IMR-90 (cell line): ENCODE measurements at regions not wholly inside any gene's neighbourhood (a gene's known extent, or its start where the extent isn't known, plus 50 kb on each side); places are given as distances from the start of the nearest gene placed in this dataset.

ENCODE experiments used
- ATAC-seq: fragments of 200-7000 bp; cut with Tn5 transposase; 2 replicates; pipeline ENCODE4 v1.9.1; 2020; ENCODE audit warnings: low read depth, mild to moderate bottlenecking, moderate library complexity
- BruUV-seq: library from RNA; stranded (reverse); fragments of 400-500 nt; replicated peaks from 2 replicates; lab custom pipeline; 2021; lab: Mats Ljungman, UMichigan
- CTCF ChIA-PET: fragments of 300-600 bp; formaldehyde crosslinking; extraction: SDS; loops from one replicate; lab custom pipeline; 2021; ENCODE audit warnings: antibody characterized with exemption; lab: Yijun Ruan, JAX
- POLR2A ChIA-PET: fragments of 300-600 bp; sonication (Branson Sonifier 250); formaldehyde crosslinking; loops from one replicate; lab custom pipeline; 2022; ENCODE audit warnings: antibody characterized with exemption; ENCODE audit not compliant: unreplicated experiment; lab: Charles Lee
- DNase-seq: peaks from one replicate; pipeline ENCODE4 v3.0.0; 2013
- H2AFZ ChIP-seq: replicated peaks from 2 replicates; pipeline ENCODE3; 2013; ENCODE audit warnings: low read length, mild to moderate bottlenecking; ENCODE audit not compliant: poor library complexity
- H2AK5ac ChIP-seq: 2 replicates; pipeline ENCODE4 v1.6.1; 2013; ENCODE audit warnings: low read depth, low read length, inconsistent platforms
- H2AK9ac ChIP-seq: replicated peaks from 2 replicates; pipeline ENCODE3; 2013; ENCODE audit warnings: mild to moderate bottlenecking, low read depth, low read length, moderate library complexity; ENCODE audit not compliant: poor library complexity
- H2BK120ac ChIP-seq: 2 replicates; pipeline ENCODE4 v1.6.1; 2013; ENCODE audit warnings: low read depth, low read length, inconsistent platforms
- H2BK15ac ChIP-seq: 3 replicates; pipeline ENCODE4 v1.6.1; 2013; ENCODE audit warnings: low read depth, low read length, inconsistent platforms
- H2BK20ac ChIP-seq: 2 replicates; pipeline ENCODE4 v1.6.1; 2013; ENCODE audit warnings: low read depth, mild to moderate bottlenecking, inconsistent platforms, low read length, moderate library complexity
- H2BK5ac ChIP-seq: 2 replicates; pipeline ENCODE4 v1.6.1; 2013; ENCODE audit warnings: mild to moderate bottlenecking, low read depth, low read length, inconsistent platforms; ENCODE audit not compliant: poor library complexity, severe bottlenecking
- H3K14ac ChIP-seq: replicated peaks from 2 replicates; pipeline ENCODE4 v1.6.1; 2013; ENCODE audit warnings: low read depth, low read length, inconsistent platforms
- H3K18ac ChIP-seq: 2 replicates; pipeline ENCODE4 v1.6.1; 2013; ENCODE audit warnings: low read depth, low read length, control low read depth
- H3K23ac ChIP-seq: 2 replicates; pipeline ENCODE4 v1.6.1; 2013; ENCODE audit warnings: low read depth, low read length, inconsistent platforms
- H3K27ac ChIP-seq: 2 replicates; pipeline ENCODE4 v1.5.1; 2013; ENCODE audit warnings: mild to moderate bottlenecking, control low read depth, low read length; ENCODE audit not compliant: insufficient read depth
- H3K27me3 ChIP-seq: 2 replicates; pipeline ENCODE4 v1.6.1; 2013; ENCODE audit warnings: low read length; ENCODE audit not compliant: control insufficient read depth, insufficient read depth
- H3K36me3 ChIP-seq: 2 replicates; pipeline ENCODE4 v1.6.1; 2013; ENCODE audit warnings: low read length, mixed read lengths; ENCODE audit not compliant: control insufficient read depth, insufficient read depth
- H3K4ac ChIP-seq: 2 replicates; pipeline ENCODE4 v1.6.1; 2013; ENCODE audit warnings: low read depth, low read length, inconsistent platforms
- H3K4me1 ChIP-seq: 2 replicates; pipeline ENCODE4 v1.6.1; 2013; ENCODE audit warnings: low read length, mixed read lengths; ENCODE audit not compliant: control insufficient read depth, insufficient read depth
- H3K4me2 ChIP-seq: 2 replicates; pipeline ENCODE4 v1.6.1; 2013; ENCODE audit warnings: low read depth, mild to moderate bottlenecking, control low read depth, low read length, moderate library complexity
- H3K4me3 ChIP-seq: 2 replicates; pipeline ENCODE4 v1.5.1; 2013; ENCODE audit warnings: low read depth, mild to moderate bottlenecking, control low read depth, low read length, moderate library complexity; ENCODE audit not compliant: insufficient read depth
- H3K56ac ChIP-seq: 2 replicates; pipeline ENCODE4 v1.6.1; 2013; ENCODE audit warnings: low read length, inconsistent platforms; ENCODE audit not compliant: insufficient read depth; ENCODE audit errors: extremely low read depth
- H3K79me1 ChIP-seq, 2 experiments: 2 replicates each; pipeline ENCODE4 v1.6.1; 2013; ENCODE audit warnings: low read length in 2 of 2, inconsistent platforms in 1 of 2, low read depth in 1 of 2
- H3K9ac ChIP-seq: 2 replicates; pipeline ENCODE4 v1.6.1; 2013; ENCODE audit warnings: low read depth, low read length, control low read depth
- H3K9me1 ChIP-seq: 2 replicates; pipeline ENCODE4 v1.6.1; 2013; ENCODE audit warnings: low read length, inconsistent platforms; ENCODE audit not compliant: insufficient read depth
- H3K9me3 ChIP-seq: 2 replicates; pipeline ENCODE4 v1.6.1; 2013; ENCODE audit warnings: low read length; ENCODE audit not compliant: control insufficient read depth, insufficient read depth
- H4K20me1 ChIP-seq: 2 replicates; pipeline ENCODE4 v1.6.1; 2013; ENCODE audit warnings: low read length, inconsistent platforms; ENCODE audit not compliant: insufficient read depth
- H4K5ac ChIP-seq: 2 replicates; pipeline ENCODE4 v1.6.1; 2013; ENCODE audit warnings: mild to moderate bottlenecking, low read depth, low read length, control low read depth
- H4K8ac ChIP-seq, 2 experiments: 2 replicates each; pipeline ENCODE4 v1.6.1; 2013; ENCODE audit warnings: low read depth in 2 of 2, low read length in 2 of 2, control low read depth in 1 of 2, inconsistent platforms in 1 of 2
- H4K91ac ChIP-seq: 2 replicates; pipeline ENCODE4 v1.6.1; 2013; ENCODE audit warnings: low read depth, low read length, inconsistent platforms; ENCODE audit not compliant: insufficient read depth
- BHLHE40 ChIP-seq: fragments of 150-350 bp; IDR thresholded peaks from 2 replicates; pipeline ENCODE4 v1.6.1; 2016; ENCODE audit warnings: mild to moderate bottlenecking, low read depth, low read length
- FOS ChIP-seq: fragments of 150-350 bp; IDR thresholded peaks from 2 replicates; pipeline ENCODE4 v1.6.1; 2016; ENCODE audit warnings: low read depth, low read length
- NFE2L2 ChIP-seq: fragments of 150-350 bp; IDR thresholded peaks from 2 replicates; pipeline ENCODE4 v1.6.1; 2016; ENCODE audit warnings: low read depth, mild to moderate bottlenecking, low read length
- POLR2A ChIP-seq: IDR thresholded peaks from 2 replicates; pipeline ENCODE4 v1.6.1; 2012; ENCODE audit warnings: mild to moderate bottlenecking, low read depth, low read length
- SMC3 ChIP-seq: fragments of 150-350 bp; IDR thresholded peaks from 2 replicates; pipeline ENCODE4 v1.6.1; 2016; ENCODE audit warnings: low read depth, mild to moderate bottlenecking, antibody characterized with exemption, low read length, moderate library complexity
- WGBS, 2 experiments: methylation state at CpG; one replicate each; pipeline versions ENCODE4 v1.1.5 to v1.1.7; 2013; ENCODE audit warnings: missing lambda C conversion rate in 2 of 2; ENCODE audit not compliant: insufficient read length in 1 of 2; ENCODE audit errors: extremely low coverage in 2 of 2; 5-methylcytosine and 5-hydroxymethylcytosine counted together
- dilution Hi-C: fragments of 300-500 bp; cut with HindIII; formaldehyde crosslinking; loops from one replicate; pipeline ENCODE4 v1.14.3; 2018; ENCODE audit warnings: low sequenced_read_pairs; ENCODE audit not compliant: unreplicated experiment
- in situ Hi-C: fragments of 300-500 bp; cut with MboI; formaldehyde crosslinking; loops from 3 replicates; pipeline ENCODE4 v1.14.3; 2019; ENCODE audit warnings: low sequenced_read_pairs, inconsistent platforms, mixed read lengths
- intact Hi-C: fragments of 100-400 bp; cut with micrococcal nuclease; formaldehyde crosslinking; loops from 2 replicates; pipeline ENCODE4 v1.10.0; 2022
- TF ChIP-seq, protein P1 (sequence below): fragments of 150-350 bp; IDR thresholded peaks from 2 replicates; pipeline ENCODE4 v1.6.1; 2016; ENCODE audit warnings: low read depth, mild to moderate bottlenecking, low read length, moderate library complexity, borderline replicate concordance

GRCh38 chr9:116067566-116067965, 86.0 kb upstream of the PAPPA start:
- H2BK20ac ChIP-seq, result no peak overlapping the region
- no peaks in the 10 kb centered on the region for H4K20me1 ChIP-seq
- no peak overlapping the region for H2BK15ac ChIP-seq
- H3K56ac ChIP-seq, result no peak overlapping the region
- no peak overlapping the region for H3K9ac ChIP-seq
- POLR2A ChIA-PET, result no interaction called here
- no peak overlapping the region for H4K8ac ChIP-seq
- no peaks in the 10 kb centered on the region for H3K9me1 ChIP-seq
- DNase-seq, result no peak
- H2BK5ac ChIP-seq, result no peak overlapping the region
- no peak overlapping the region for H2BK120ac ChIP-seq
- no peaks in the 10 kb centered on the region for H3K27me3 ChIP-seq
- no peak overlapping the region for H4K5ac ChIP-seq
- H3K4me1 ChIP-seq, result no peaks in the 10 kb centered on the region
- no TSS peak for BruUV-seq
- no peak overlapping the region for H3K4me2 ChIP-seq
- CTCF ChIA-PET, result no interaction called here
- H2AFZ ChIP-seq, result no peak overlapping the region
- no peak for TF ChIP-seq NFE2L2
- no peak for TF ChIP-seq POLR2A
- TF ChIP-seq, protein P1, sequence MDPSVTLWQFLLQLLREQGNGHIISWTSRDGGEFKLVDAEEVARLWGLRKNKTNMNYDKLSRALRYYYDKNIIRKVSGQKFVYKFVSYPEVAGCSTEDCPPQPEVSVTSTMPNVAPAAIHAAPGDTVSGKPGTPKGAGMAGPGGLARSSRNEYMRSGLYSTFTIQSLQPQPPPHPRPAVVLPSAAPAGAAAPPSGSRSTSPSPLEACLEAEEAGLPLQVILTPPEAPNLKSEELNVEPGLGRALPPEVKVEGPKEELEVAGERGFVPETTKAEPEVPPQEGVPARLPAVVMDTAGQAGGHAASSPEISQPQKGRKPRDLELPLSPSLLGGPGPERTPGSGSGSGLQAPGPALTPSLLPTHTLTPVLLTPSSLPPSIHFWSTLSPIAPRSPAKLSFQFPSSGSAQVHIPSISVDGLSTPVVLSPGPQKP, result no peak
- TF ChIP-seq SMC3, result no peak
- TF ChIP-seq FOS, result no peak
- no peak for TF ChIP-seq BHLHE40
- no peak overlapping the region for H3K14ac ChIP-seq
- H3K23ac ChIP-seq, result no peak overlapping the region
- no peak for ATAC-seq
- no peak overlapping the region for H4K91ac ChIP-seq
- H3K18ac ChIP-seq, result no peak overlapping the region
- H3K4ac ChIP-seq, result no peak overlapping the region
- WGBS, 2 experiments, result no CpG with 5 or more reads among the region's 3 CpGs
- no peaks in the 10 kb centered on the region for H3K79me1 ChIP-seq
- no peak overlapping the region for H3K27ac ChIP-seq
- intact Hi-C loops, result no loop called here
- no peak overlapping the region for H3K4me3 ChIP-seq
- no peak overlapping the region for H2AK5ac ChIP-seq
- H3K36me3 ChIP-seq, result no peaks in the 10 kb centered on the region
- no peak overlapping the region for H2AK9ac ChIP-seq
- H3K9me3 ChIP-seq, result no peaks in the 10 kb centered on the region
- in situ Hi-C loops, result no loop called here
- dilution Hi-C loops, result no loop called here
